ENCODE measurements at regions not wholly inside any gene's neighbourhood (a gene's known extent, or its start where the extent isn't known, plus 50 kb on each side); places are given as distances from the start of the nearest gene placed in this dataset.
"Not testable (repeated sequence)": the region's sequence is repeated elsewhere in the genome, so short reads cannot be mapped to it uniquely, and the experiment has no call there.

- no peak for FAIRE-seq
These were observed 111.1 kb upstream of the CBLB start for GRCh38 chr3:105979961-105980360.

- FAIRE-seq = no peak
These were observed 113.4 kb upstream of the CBLB start for GRCh38 chr3:105982207-105982606.

- FAIRE-seq = no peak
These were observed 116.0 kb upstream of the CBLB start for GRCh38 chr3:105984837-105985236.

GRCh38 chr3:105986343-105986742, 117.5 kb upstream of the CBLB start:
- not testable (repeated sequence) for FAIRE-seq

- no peak for FAIRE-seq
These were observed 119.0 kb upstream of the CBLB start for GRCh38 chr3:105987809-105988208.

- no peak for FAIRE-seq
These were observed 119.9 kb upstream of the CBLB start for GRCh38 chr3:105988540-105989212.

GRCh38 chr3:105996781-105997180, 128.0 kb upstream of the CBLB start:
- FAIRE-seq = no peak

GRCh38 chr3:105997466-105997799, 128.6 kb upstream of the CBLB start:
- FAIRE-seq = no peak

- no peak for FAIRE-seq
These were observed 129.2 kb upstream of the CBLB start for GRCh38 chr3:105997800-105998526.

- FAIRE-seq = no peak
These were observed 131.0 kb upstream of the CBLB start for GRCh38 chr3:105999856-106000255.

GRCh38 chr3:106001923-106002322, 133.1 kb upstream of the CBLB start:
- FAIRE-seq = no peak

- no peak for FAIRE-seq
These were observed 135.4 kb upstream of the CBLB start for GRCh38 chr3:106004137-106004681.

- FAIRE-seq = no peak
These were observed 136.0 kb upstream of the CBLB start for GRCh38 chr3:106004826-106005225.

GRCh38 chr3:106006001-106006400, 137.2 kb upstream of the CBLB start:
- no peak for FAIRE-seq

- FAIRE-seq = no peak
These were observed 137.8 kb upstream of the CBLB start for GRCh38 chr3:106006571-106006970.

- no peak for FAIRE-seq
These were observed 138.7 kb upstream of the CBLB start for GRCh38 chr3:106007512-106007911.

- FAIRE-seq = no peak
These were observed 140.0 kb upstream of the CBLB start for GRCh38 chr3:106008766-106009165.

GRCh38 chr3:106010829-106011228, 142.0 kb upstream of the CBLB start:
- no peak for FAIRE-seq

GRCh38 chr3:106013971-106014370, 145.2 kb upstream of the CBLB start:
- no peak for FAIRE-seq

GRCh38 chr3:106014518-106014917, 145.7 kb upstream of the CBLB start:
- FAIRE-seq = no peak

GRCh38 chr3:106014971-106015370, 146.2 kb upstream of the CBLB start:
- no peak for FAIRE-seq

GRCh38 chr3:106018102-106018501, 149.3 kb upstream of the CBLB start:
- FAIRE-seq = no peak

GRCh38 chr3:106018929-106019550, 150.2 kb upstream of the CBLB start:
- FAIRE-seq = no peak

GRCh38 chr3:106022913-106023312, 154.1 kb upstream of the CBLB start:
- no peak for FAIRE-seq

Measured in endometrium (tissue), 2 donors.